HG03469 (cell line): ENCODE measurements at regions not wholly inside any gene's neighbourhood (a gene's known extent, or its start where the extent isn't known, plus 50 kb on each side); places are given as distances from the start of the nearest gene placed in this dataset.
"Not testable (repeated sequence)": the region's sequence is repeated elsewhere in the genome, so short reads cannot be mapped to it uniquely, and the experiment has no call there.

Experiments used
- ATAC-seq: cut with Tn5 transposase; IDR thresholded peaks from one replicate; pipeline ENCODE4 v1.9.1; 2021; ENCODE audit warnings: mild to moderate bottlenecking, moderate library complexity, moderate number of reproducible peaks; ENCODE audit not compliant: unreplicated experiment

GRCh38 chr10:61059636-61060035 lies 115.7 kb upstream of the RHOBTB1 start:
- no peak for ATAC-seq

- no peak for ATAC-seq
Observed at GRCh38 chr10:61052469-61053205, 108.7 kb upstream of the RHOBTB1 start.

GRCh38 chr10:61051344-61051743 lies 107.4 kb upstream of the RHOBTB1 start:
- ATAC-seq: no peak

- ATAC-seq: no peak
Observed at GRCh38 chr10:61050120-61050745, 106.2 kb upstream of the RHOBTB1 start.

GRCh38 chr10:61049386-61049785 lies 105.4 kb upstream of the RHOBTB1 start:
- no peak for ATAC-seq

- ATAC-seq: no peak
Observed at GRCh38 chr10:61047788-61048560, 104.0 kb upstream of the RHOBTB1 start.

- no peak for ATAC-seq
Observed at GRCh38 chr10:61047081-61047480, 103.1 kb upstream of the RHOBTB1 start.

GRCh38 chr10:61045480-61045879 lies 101.5 kb upstream of the RHOBTB1 start:
- ATAC-seq: not testable (repeated sequence)

GRCh38 chr10:61042533-61042932 lies 98.5 kb upstream of the RHOBTB1 start:
- ATAC-seq: no peak

GRCh38 chr10:61040399-61041016 lies 96.5 kb upstream of the RHOBTB1 start:
- no peak for ATAC-seq

- ATAC-seq: no peak
Observed at GRCh38 chr10:61039868-61040267, 95.9 kb upstream of the RHOBTB1 start.

- not testable (repeated sequence) for ATAC-seq
Observed at GRCh38 chr10:61037261-61037830, 93.4 kb upstream of the RHOBTB1 start.

GRCh38 chr10:61036148-61036547 lies 92.2 kb upstream of the RHOBTB1 start:
- not testable (repeated sequence) for ATAC-seq

GRCh38 chr10:61031341-61031740 lies 87.4 kb upstream of the RHOBTB1 start:
- no peak for ATAC-seq

- no peak for ATAC-seq
Observed at GRCh38 chr10:61029411-61029810, 85.4 kb upstream of the RHOBTB1 start.

- ATAC-seq: no peak
Observed at GRCh38 chr10:61028861-61029361, 84.9 kb upstream of the RHOBTB1 start.

GRCh38 chr10:61024856-61025201 lies 80.8 kb upstream of the RHOBTB1 start:
- ATAC-seq: no peak

- ATAC-seq: no peak
Observed at GRCh38 chr10:61024151-61024855, 80.3 kb upstream of the RHOBTB1 start.

GRCh38 chr10:61023053-61023452 lies 79.1 kb upstream of the RHOBTB1 start:
- ATAC-seq: no peak

- ATAC-seq: no peak
Observed at GRCh38 chr10:61021926-61022325, 77.9 kb upstream of the RHOBTB1 start.
